AG04450 (cell line): ENCODE measurements at regions not wholly inside any gene's neighbourhood (a gene's known extent, or its start where the extent isn't known, plus 50 kb on each side); places are given as distances from the start of the nearest gene placed in this dataset.

Experiments used
- CTCF ChIA-PET: fragments of 300-600, 350-600 bp; formaldehyde crosslinking; extraction: SDS; loops from one replicate; lab custom pipeline; 2022; ENCODE audit warnings: antibody characterized with exemption, inconsistent platforms; lab: Charles Lee
- POLR2A ChIA-PET: fragments of 350-600 bp; formaldehyde crosslinking; extraction: SDS; loops from one replicate; lab custom pipeline; 2021; ENCODE audit warnings: antibody characterized with exemption, inconsistent platforms; lab: Yijun Ruan, JAX
- DNase-seq: peaks from one replicate; pipeline ENCODE4 v3.0.0-alpha.2; 2011; ENCODE audit warnings: low read depth, low spot score
- H3K27ac ChIP-seq: one replicate; pipeline ENCODE4 v1.5.1; 2012; ENCODE audit warnings: low read depth, low read length, control low read depth
- H3K27me3 ChIP-seq: one replicate; pipeline ENCODE4 v1.6.0; 2012; ENCODE audit warnings: low read length; ENCODE audit not compliant: control insufficient read depth, insufficient read depth
- H3K4me3 ChIP-seq: 2 replicates; pipeline ENCODE4 v1.5.1; 2011; ENCODE audit warnings: mild to moderate bottlenecking, low read depth, low read length, control low read depth
- H3K9me3 ChIP-seq: 2 replicates; pipeline ENCODE4 v1.5.1; 2012; ENCODE audit warnings: low read length; ENCODE audit not compliant: control insufficient read depth, insufficient read depth
- CTCF ChIP-seq: IDR thresholded peaks from 2 replicates; pipeline ENCODE4 v1.5.1; 2011; ENCODE audit warnings: low read depth, low read length, control low read depth, inconsistent platforms

DNA sequence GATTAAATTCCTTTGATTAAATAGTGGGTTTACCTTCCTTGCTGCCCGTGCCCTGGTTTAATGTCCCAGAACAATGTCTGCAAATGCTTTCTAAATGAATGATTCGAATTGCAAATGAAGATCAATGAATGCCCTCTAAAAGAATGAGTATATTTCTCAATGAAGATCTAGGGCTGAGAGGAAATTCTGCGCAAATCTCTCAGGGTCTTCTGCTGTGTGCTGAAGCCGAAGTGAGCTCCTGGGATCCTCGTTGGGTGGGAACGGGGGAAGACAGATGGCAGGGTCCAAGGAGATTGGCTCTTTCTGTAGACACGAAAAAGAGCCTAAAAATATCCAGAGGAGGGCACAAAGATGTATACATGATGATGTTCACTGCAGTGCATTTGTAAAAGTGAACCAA is 224.8 kb downstream of the STIM2 start:
- no peak overlapping the region for H3K27ac ChIP-seq
- H3K4me3 ChIP-seq: peak overlapping the region; percentile 35; the same call in 1 of the 2 replicates
- H3K27me3 ChIP-seq: peaks cover 28% of the 10 kb centered on the region
- no peaks in the 10 kb centered on the region for H3K9me3 ChIP-seq
- ChIA-PET POLR2A (no interaction called here), CTCF (no interaction called here)
- TF ChIP-seq CTCF: no peak
- DNase-seq: no peak

- no peak for TF ChIP-seq CTCF
- peaks cover 23% of the 10 kb centered on the region for H3K27me3 ChIP-seq
- DNase-seq: no peak
- H3K27ac ChIP-seq: no peak overlapping the region
- CTCF ChIA-PET: no interaction called here
- H3K4me3 ChIP-seq: no peak overlapping the region
- POLR2A ChIA-PET: no interaction called here
- no peaks in the 10 kb centered on the region for H3K9me3 ChIP-seq
Observed at GRCh38 chr4:27087306-27088045, 226.8 kb downstream of the STIM2 start.

GRCh38 chr4:27088491-27088890 is 227.8 kb downstream of the STIM2 start:
- no peak for DNase-seq
- POLR2A ChIA-PET: no interaction called here

GRCh38 chr4:27089186-27089585 is 228.5 kb downstream of the STIM2 start:
- ChIA-PET CTCF (no interaction called here), POLR2A (no interaction called here)
- TF ChIP-seq CTCF: no peak
- Histone ChIP-seq H3K4me3 (no peak overlapping the region), H3K27ac (no peak overlapping the region), H3K27me3 (peaks cover 18% of the 10 kb centered on the region), H3K9me3 (no peaks in the 10 kb centered on the region)
- DNase-seq: no peak

More at GRCh38 chr4:27088491-27088890, 227.8 kb downstream of the STIM2 start:
- Histone ChIP-seq H3K9me3 (no peaks in the 10 kb centered on the region), H3K4me3 (no peak overlapping the region), H3K27me3 (peaks cover 21% of the 10 kb centered on the region), H3K27ac (no peak overlapping the region)
- no peak for TF ChIP-seq CTCF
- CTCF ChIA-PET: no interaction called here

- Histone ChIP-seq H3K27me3 (peaks cover 10% of the 10 kb centered on the region), H3K27ac (no peak overlapping the region), H3K4me3 (no peak overlapping the region), H3K9me3 (no peaks in the 10 kb centered on the region)
- POLR2A ChIA-PET: no interaction called here
- CTCF ChIA-PET: no interaction called here
- no peak for TF ChIP-seq CTCF
- DNase-seq: no peak
Observed at GRCh38 chr4:27090406-27090805, 229.8 kb downstream of the STIM2 start.
